Loucy (cell line): ENCODE measurements at regions not wholly inside any gene's neighbourhood (a gene's known extent, or its start where the extent isn't known, plus 50 kb on each side); places are given as distances from the start of the nearest gene placed in this dataset.

Experiments
- H2AFZ ChIP-seq: fragments of 200-600 bp; sonication (generic); 2 replicates; pipeline ENCODE4 v1.6.0; 2016; ENCODE audit warnings: antibody characterized with exemption, mild to moderate bottlenecking, low read length, moderate library complexity
- H3F3A ChIP-seq: fragments of 200-600 bp; 2 replicates; pipeline ENCODE4 v1.6.0; 2016; ENCODE audit warnings: antibody characterized with exemption, low read depth, mild to moderate bottlenecking
- H3K27me3 ChIP-seq: fragments of 200-600 bp; sonication (generic); 2 replicates; pipeline ENCODE4 v1.6.1; 2014; ENCODE audit warnings: low read length, mild to moderate bottlenecking; ENCODE audit not compliant: insufficient read depth, poor library complexity, severe bottlenecking
- H3K36me3 ChIP-seq: fragments of 200-600 bp; sonication (generic); 2 replicates; pipeline ENCODE4 v1.6.1; 2016; ENCODE audit warnings: low read length; ENCODE audit not compliant: insufficient read depth
- H3K4me1 ChIP-seq: fragments of 200-600 bp; sonication (generic); 2 replicates; pipeline ENCODE4 v1.5.1; 2014; ENCODE audit warnings: low read length, mild to moderate bottlenecking; ENCODE audit not compliant: insufficient read depth, poor library complexity, severe bottlenecking
- H3K4me2 ChIP-seq: fragments of 200-600 bp; sonication (generic); 2 replicates; pipeline ENCODE4 v1.6.0; 2014; ENCODE audit warnings: antibody characterized with exemption, low read length, low read depth, mild to moderate bottlenecking; ENCODE audit not compliant: poor library complexity, severe bottlenecking
- H3K4me3 ChIP-seq: fragments of 200-600 bp; sonication (generic); 2 replicates; pipeline ENCODE4 v1.5.1; 2014; ENCODE audit warnings: low read length, mild to moderate bottlenecking, mixed read lengths; ENCODE audit not compliant: poor library complexity, severe bottlenecking
- H3K79me2 ChIP-seq: fragments of 200-600 bp; sonication (generic); 2 replicates; pipeline ENCODE4 v1.6.1; 2014; ENCODE audit warnings: low read length; ENCODE audit not compliant: insufficient read depth
- H3K9ac ChIP-seq: fragments of 200-600 bp; sonication (generic); 2 replicates; pipeline ENCODE4 v1.6.0; 2014; ENCODE audit warnings: mild to moderate bottlenecking, low read depth, low read length, moderate library complexity; ENCODE audit not compliant: poor library complexity, severe bottlenecking
- H3K9me2 ChIP-seq: fragments of 200-600 bp; sonication (generic); replicated peaks from 2 replicates; pipeline ENCODE4 v1.6.1; 2016; ENCODE audit warnings: low read depth, low read length, mixed read lengths
- H3K9me3 ChIP-seq: fragments of 200-600 bp; sonication (generic); 2 replicates; pipeline ENCODE4 v1.6.1; 2014; ENCODE audit warnings: mild to moderate bottlenecking, antibody characterized with exemption, low read length, low read depth; ENCODE audit not compliant: insufficient read depth
- H4K20me1 ChIP-seq: fragments of 200-600 bp; sonication (generic); 2 replicates; pipeline ENCODE4 v1.6.0; 2014; ENCODE audit warnings: antibody characterized with exemption, low read length, mild to moderate bottlenecking; ENCODE audit not compliant: insufficient read depth, poor library complexity, severe bottlenecking
- CTCF ChIP-seq: fragments of 200-600 bp; sonication (generic); conservative IDR thresholded peaks from 2 replicates; pipeline ENCODE4 v1.5.1; 2014; ENCODE audit warnings: mild to moderate bottlenecking, antibody characterized with exemption, low read length
- EZH2phosphoT487 ChIP-seq: fragments of 200-600 bp; IDR thresholded peaks from 2 replicates; pipeline ENCODE4 v1.6.1; 2018; ENCODE audit warnings: antibody characterized with exemption, mild to moderate bottlenecking, moderate library complexity, borderline replicate concordance

- no peaks in the 10 kb centered on the region for H3K9me2 ChIP-seq
- H3K9ac ChIP-seq, result peak overlapping the region; percentile 22
- no peaks in the 10 kb centered on the region for H3F3A ChIP-seq
- TF ChIP-seq CTCF (peak; percentile 43), EZH2phosphoT487 (no peak)
- peak overlapping the region; percentile 20 for H3K4me2 ChIP-seq
- no peak overlapping the region for H3K4me3 ChIP-seq
- H3K9me3 ChIP-seq, result peaks cover 4% of the 10 kb centered on the region; the same call in 1 of the 2 replicates
- no peak overlapping the region for H2AFZ ChIP-seq
- no peaks in the 10 kb centered on the region for H3K36me3 ChIP-seq
- H4K20me1 ChIP-seq, result no peaks in the 10 kb centered on the region
- no peaks in the 10 kb centered on the region for H3K79me2 ChIP-seq
- no peaks in the 10 kb centered on the region for H3K4me1 ChIP-seq
- H3K27me3 ChIP-seq, result no peaks in the 10 kb centered on the region
Measured at GRCh38 chr17:43324205-43324893, 74.4 kb upstream of the ARL4D start.

GRCh38 chr17:43319293-43320124 is 79.3 kb upstream of the ARL4D start:
- Histone ChIP-seq H3K4me3 (no peak overlapping the region), H3K9ac (no peak overlapping the region), H3K79me2 (no peaks in the 10 kb centered on the region), H3K9me3 (peaks cover 6% of the 10 kb centered on the region; the same call in 1 of the 2 replicates), H3K27me3 (no peaks in the 10 kb centered on the region), H4K20me1 (no peaks in the 10 kb centered on the region), H3K9me2 (no peaks in the 10 kb centered on the region), H2AFZ (no peak overlapping the region), H3F3A (no peaks in the 10 kb centered on the region), H3K36me3 (no peaks in the 10 kb centered on the region), H3K4me1 (no peaks in the 10 kb centered on the region), H3K4me2 (no peak overlapping the region)
- TF ChIP-seq CTCF (no peak), EZH2phosphoT487 (no peak)

GRCh38 chr17:43316522-43317142 is 82.2 kb upstream of the ARL4D start:
- H3K9ac ChIP-seq, result no peak overlapping the region
- H2AFZ ChIP-seq, result no peak overlapping the region
- no peaks in the 10 kb centered on the region for H3K79me2 ChIP-seq
- no peak overlapping the region for H3K4me3 ChIP-seq
- H3K36me3 ChIP-seq, result no peaks in the 10 kb centered on the region
- H3K4me1 ChIP-seq, result no peaks in the 10 kb centered on the region
- peaks cover 5% of the 10 kb centered on the region; the same call in 1 of the 2 replicates for H3F3A ChIP-seq
- no peaks in the 10 kb centered on the region for H4K20me1 ChIP-seq
- H3K9me2 ChIP-seq, result no peaks in the 10 kb centered on the region
- peaks cover 6% of the 10 kb centered on the region; the same call in 1 of the 2 replicates for H3K9me3 ChIP-seq
- TF ChIP-seq EZH2phosphoT487 (no peak), CTCF (no peak)
- no peaks in the 10 kb centered on the region for H3K27me3 ChIP-seq
- no peak overlapping the region for H3K4me2 ChIP-seq
